ENCODE measurements at regions not wholly inside any gene's neighbourhood (a gene's known extent, or its start where the extent isn't known, plus 50 kb on each side); places are given as distances from the start of the nearest gene placed in this dataset.

- no peak overlapping the region for H2AFZ ChIP-seq (ENCODE audit: low read length)
- H3K9me3 ChIP-seq (ENCODE audit: insufficient read depth, low read depth, low read length) = no peaks in the 10 kb centered on the region
- H3K79me2 ChIP-seq (ENCODE audit: insufficient read depth, low read length) = no peaks in the 10 kb centered on the region
- H3F3A ChIP-seq (ENCODE audit: low read depth) = no peaks in the 10 kb centered on the region
- no peak overlapping the region for H3K4me3 ChIP-seq (ENCODE audit: low read length, poor library complexity, severe bottlenecking)
- H4K20me1 ChIP-seq (ENCODE audit: insufficient read depth, low read length, poor library complexity, severe bottlenecking) = no peaks in the 10 kb centered on the region
- no peaks in the 10 kb centered on the region for H3K27me3 ChIP-seq (ENCODE audit: insufficient read depth, low read length, poor library complexity, severe bottlenecking)
- H3K9ac ChIP-seq (ENCODE audit: low read depth, low read length, poor library complexity, severe bottlenecking) = no peak overlapping the region
- no peak overlapping the region for H3K4me2 ChIP-seq (ENCODE audit: low read depth, low read length, poor library complexity, severe bottlenecking)
- TF ChIP-seq CTCF (conservative IDR thresholded peaks at IDR 0.05; ENCODE audit: low read length) = no peak
- no peak for TF ChIP-seq EZH2phosphoT487 (IDR thresholded peaks at IDR 0.05; ENCODE audit: borderline replicate concordance)
- no peaks in the 10 kb centered on the region for H3K9me2 ChIP-seq (replicated peaks; ENCODE audit: low read depth, low read length)
- no peaks in the 10 kb centered on the region for H3K4me1 ChIP-seq (ENCODE audit: insufficient read depth, low read length, poor library complexity, severe bottlenecking)
- H3K36me3 ChIP-seq (ENCODE audit: insufficient read depth, low read length) = no peaks in the 10 kb centered on the region
Measured at GRCh38 chr6:134549854-134550253, 231.9 kb upstream of the SGK1 start.

GRCh38 chr6:134546962-134547645 lies 229.2 kb upstream of the SGK1 start:
- Histone ChIP-seq H3K79me2 (ENCODE audit: insufficient read depth, low read length) (no peaks in the 10 kb centered on the region), H3K4me1 (ENCODE audit: insufficient read depth, low read length, poor library complexity, severe bottlenecking) (no peaks in the 10 kb centered on the region), H3K36me3 (ENCODE audit: insufficient read depth, low read length) (no peaks in the 10 kb centered on the region), H3K9me2 (replicated peaks; ENCODE audit: low read depth, low read length) (no peaks in the 10 kb centered on the region), H3K27me3 (ENCODE audit: insufficient read depth, low read length, poor library complexity, severe bottlenecking) (no peaks in the 10 kb centered on the region), H4K20me1 (ENCODE audit: insufficient read depth, low read length, poor library complexity, severe bottlenecking) (no peaks in the 10 kb centered on the region), H3K4me3 (ENCODE audit: low read length, poor library complexity, severe bottlenecking) (no peak overlapping the region), H3K4me2 (ENCODE audit: low read depth, low read length, poor library complexity, severe bottlenecking) (no peak overlapping the region), H3K9ac (ENCODE audit: low read depth, low read length, poor library complexity, severe bottlenecking) (no peak overlapping the region), H3K9me3 (ENCODE audit: insufficient read depth, low read depth, low read length) (no peaks in the 10 kb centered on the region), H3F3A (ENCODE audit: low read depth) (no peaks in the 10 kb centered on the region), H2AFZ (ENCODE audit: low read length) (no peak overlapping the region)
- TF ChIP-seq EZH2phosphoT487 (IDR thresholded peaks at IDR 0.05; ENCODE audit: borderline replicate concordance) = no peak
- no peak for TF ChIP-seq CTCF (conservative IDR thresholded peaks at IDR 0.05; ENCODE audit: low read length)

GRCh38 chr6:134544737-134545136 lies 226.8 kb upstream of the SGK1 start:
- H2AFZ ChIP-seq (ENCODE audit: low read length) = no peak overlapping the region
- no peaks in the 10 kb centered on the region for H3K27me3 ChIP-seq (ENCODE audit: insufficient read depth, low read length, poor library complexity, severe bottlenecking)
- H3K4me3 ChIP-seq (ENCODE audit: low read length, poor library complexity, severe bottlenecking) = no peak overlapping the region
- no peak overlapping the region for H3K4me2 ChIP-seq (ENCODE audit: low read depth, low read length, poor library complexity, severe bottlenecking)
- peaks cover 7% of the 10 kb centered on the region for H3K4me1 ChIP-seq (ENCODE audit: insufficient read depth, low read length, poor library complexity, severe bottlenecking)
- H3K36me3 ChIP-seq (ENCODE audit: insufficient read depth, low read length) = no peaks in the 10 kb centered on the region
- H3K79me2 ChIP-seq (ENCODE audit: insufficient read depth, low read length) = no peaks in the 10 kb centered on the region
- H3K9me3 ChIP-seq (ENCODE audit: insufficient read depth, low read depth, low read length) = no peaks in the 10 kb centered on the region
- no peak for TF ChIP-seq EZH2phosphoT487 (IDR thresholded peaks at IDR 0.05; ENCODE audit: borderline replicate concordance)
- no peak for TF ChIP-seq CTCF (conservative IDR thresholded peaks at IDR 0.05; ENCODE audit: low read length)
- H3K9ac ChIP-seq (ENCODE audit: low read depth, low read length, poor library complexity, severe bottlenecking) = no peak overlapping the region
- no peaks in the 10 kb centered on the region for H3K9me2 ChIP-seq (replicated peaks; ENCODE audit: low read depth, low read length)
- no peaks in the 10 kb centered on the region for H4K20me1 ChIP-seq (ENCODE audit: insufficient read depth, low read length, poor library complexity, severe bottlenecking)
- no peaks in the 10 kb centered on the region for H3F3A ChIP-seq (ENCODE audit: low read depth)

Measured in Loucy (cell line).